ENCODE measurements at regions not wholly inside any gene's neighbourhood (a gene's known extent, or its start where the extent isn't known, plus 50 kb on each side); places are given as distances from the start of the nearest gene placed in this dataset.

- TF ChIP-seq CTCF (IDR thresholded peaks at IDR 0.05; ENCODE audit: low read depth, low read length) (no peak), EZH2phosphoT487 (IDR thresholded peaks at IDR 0.05; ENCODE audit: low read depth) (no peak)
Measured at GRCh38 chr5:138640646-138641254, 65.5 kb upstream of the HSPA9 start.

Data from OCI-LY3 (cell line).